Breast epithelium (tissue), 3 donors: ENCODE measurements at regions not wholly inside any gene's neighbourhood (a gene's known extent, or its start where the extent isn't known, plus 50 kb on each side); places are given as distances from the start of the nearest gene placed in this dataset.
"Not testable (repeated sequence)": the region's sequence is repeated elsewhere in the genome, so short reads cannot be mapped to it uniquely, and the experiment has no call there.

Source experiments
- CTCF ChIP-seq, 3 donors: fragments of 450-650 bp; IDR thresholded peaks; one replicate each; pipeline ENCODE4 v1.5.1; 2016 to 2017; ENCODE audit warnings: antibody characterized with exemption in 3 of 3, mild to moderate bottlenecking in 3 of 3, moderate library complexity in 3 of 3
- POLR2A ChIP-seq: fragments of 450-650 bp; IDR thresholded peaks from one replicate; pipeline ENCODE4 v1.6.1; 2016; ENCODE audit warnings: antibody characterized with exemption, mild to moderate bottlenecking, moderate library complexity
- POLR2AphosphoS5 ChIP-seq, 3 donors: sonication (generic); formaldehyde crosslinking; IDR thresholded peaks; one replicate each; pipeline ENCODE4 v1.6.1; 2017; ENCODE audit warnings: antibody characterized with exemption in 3 of 3

GRCh38 chr16:70059429-70059828 is 54.7 kb upstream of the PDPR start:
- not testable (repeated sequence) for TF ChIP-seq CTCF (IDR thresholded peaks at IDR 0.05); POLR2AphosphoS5 (IDR thresholded peaks at IDR 0.05); POLR2A
